ENCODE measurements at regions not wholly inside any gene's neighbourhood (a gene's known extent, or its start where the extent isn't known, plus 50 kb on each side); places are given as distances from the start of the nearest gene placed in this dataset.

DNA sequence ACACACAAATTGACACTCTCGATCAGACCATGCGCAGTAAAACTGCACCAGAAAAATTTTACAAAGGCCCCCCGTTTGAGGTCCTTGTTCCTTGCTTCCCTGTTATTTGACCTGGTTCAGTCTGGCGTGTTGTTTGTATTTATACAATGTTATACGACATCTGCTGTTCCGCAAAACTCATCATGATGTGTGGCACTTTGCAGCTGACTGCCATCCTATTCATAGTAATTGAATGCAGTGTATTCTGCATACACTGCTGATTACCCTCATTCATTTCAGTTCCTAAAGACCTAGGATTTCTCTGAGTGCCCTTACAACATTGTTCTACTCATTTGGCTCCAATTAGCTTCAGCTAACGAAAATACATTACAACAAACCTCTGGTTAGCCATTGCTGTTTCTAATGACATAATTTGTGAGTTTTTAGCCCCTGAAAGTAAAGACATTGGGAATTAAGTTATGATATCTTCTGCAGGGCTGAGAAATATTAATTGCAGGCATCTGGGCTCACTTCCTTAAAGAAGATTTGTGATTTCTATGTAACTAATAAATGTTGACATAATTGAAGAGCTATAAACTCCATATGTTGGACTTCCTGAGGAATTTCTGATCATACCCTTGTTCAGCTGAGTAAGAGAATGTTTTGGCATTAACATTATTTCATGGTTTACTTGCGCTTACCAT lies 75.7 kb downstream of the C3orf38 start:
- H3K27me3 ChIP-seq (ENCODE audit: control insufficient read depth, insufficient read depth, low read length), result no peaks in the 10 kb centered on the region
- intact Hi-C loops (cut with micrococcal nuclease), result no loop called here
- H4K5ac ChIP-seq (ENCODE audit: low read depth, low read length), result no peak overlapping the region
- H2AK9ac ChIP-seq (replicated peaks; ENCODE audit: low read depth, low read length, poor library complexity), result no peak overlapping the region
- no peak overlapping the region for H3K4me2 ChIP-seq (ENCODE audit: low read depth, low read length)
- H4K91ac ChIP-seq (ENCODE audit: insufficient read depth, low read depth, low read length), result no peak overlapping the region
- H3K23ac ChIP-seq (ENCODE audit: low read depth, low read length), result no peak overlapping the region
- H2AFZ ChIP-seq (replicated peaks; ENCODE audit: low read length, poor library complexity), result no peak overlapping the region
- no peak overlapping the region for H2BK20ac ChIP-seq (ENCODE audit: low read depth, low read length)
- H4K20me1 ChIP-seq (ENCODE audit: insufficient read depth, low read length), result no peaks in the 10 kb centered on the region
- dilution Hi-C loops (cut with HindIII; ENCODE audit: low sequenced_read_pairs, unreplicated experiment), result no loop called here
- no peak overlapping the region for H3K4me3 ChIP-seq (ENCODE audit: insufficient read depth, low read depth, low read length)
- no peaks in the 10 kb centered on the region for H3K36me3 ChIP-seq (ENCODE audit: control insufficient read depth, insufficient read depth, low read length)
- no peaks in the 10 kb centered on the region for H3K9me3 ChIP-seq (ENCODE audit: control insufficient read depth, insufficient read depth, low read length)
- ChIA-PET POLR2A (ENCODE audit: unreplicated experiment) (no interaction called here), CTCF (no interaction called here)
- no peak overlapping the region for H4K8ac ChIP-seq (ENCODE audit: low read depth in 2 of 2, low read length in 2 of 2)
- BruUV-seq (replicated peaks), result no TSS peak
- no peak overlapping the region for H3K14ac ChIP-seq (replicated peaks; ENCODE audit: low read depth, low read length)
- no peaks in the 10 kb centered on the region for H3K79me1 ChIP-seq (ENCODE audit: low read depth in 1 of 2, low read length in 2 of 2)
- H3K4ac ChIP-seq (ENCODE audit: low read depth, low read length), result no peak overlapping the region
- no peaks in the 10 kb centered on the region for H3K9me1 ChIP-seq (ENCODE audit: insufficient read depth, low read length)
- no peak overlapping the region for H2AK5ac ChIP-seq (ENCODE audit: low read depth, low read length)
- H3K4me1 ChIP-seq (ENCODE audit: control insufficient read depth, insufficient read depth, low read length), result no peaks in the 10 kb centered on the region
- no peak overlapping the region for H3K18ac ChIP-seq (ENCODE audit: low read depth, low read length)
- no peak overlapping the region for H2BK5ac ChIP-seq (ENCODE audit: low read depth, low read length, poor library complexity, severe bottlenecking)
- TF ChIP-seq, protein P1, sequence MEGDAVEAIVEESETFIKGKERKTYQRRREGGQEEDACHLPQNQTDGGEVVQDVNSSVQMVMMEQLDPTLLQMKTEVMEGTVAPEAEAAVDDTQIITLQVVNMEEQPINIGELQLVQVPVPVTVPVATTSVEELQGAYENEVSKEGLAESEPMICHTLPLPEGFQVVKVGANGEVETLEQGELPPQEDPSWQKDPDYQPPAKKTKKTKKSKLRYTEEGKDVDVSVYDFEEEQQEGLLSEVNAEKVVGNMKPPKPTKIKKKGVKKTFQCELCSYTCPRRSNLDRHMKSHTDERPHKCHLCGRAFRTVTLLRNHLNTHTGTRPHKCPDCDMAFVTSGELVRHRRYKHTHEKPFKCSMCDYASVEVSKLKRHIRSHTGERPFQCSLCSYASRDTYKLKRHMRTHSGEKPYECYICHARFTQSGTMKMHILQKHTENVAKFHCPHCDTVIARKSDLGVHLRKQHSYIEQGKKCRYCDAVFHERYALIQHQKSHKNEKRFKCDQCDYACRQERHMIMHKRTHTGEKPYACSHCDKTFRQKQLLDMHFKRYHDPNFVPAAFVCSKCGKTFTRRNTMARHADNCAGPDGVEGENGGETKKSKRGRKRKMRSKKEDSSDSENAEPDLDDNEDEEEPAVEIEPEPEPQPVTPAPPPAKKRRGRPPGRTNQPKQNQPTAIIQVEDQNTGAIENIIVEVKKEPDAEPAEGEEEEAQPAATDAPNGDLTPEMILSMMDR (conservative IDR thresholded peaks at IDR 0.05; ENCODE audit: low read depth, low read length), result no peak
- TF ChIP-seq CHD1 (IDR thresholded peaks at IDR 0.05; ENCODE audit: low read depth, low read length), result no peak
- TF ChIP-seq SMC3 (IDR thresholded peaks at IDR 0.05; ENCODE audit: low read depth, low read length), result no peak
- TF ChIP-seq RFX5 (IDR thresholded peaks at IDR 0.05; ENCODE audit: low read depth, low read length), result no peak
- no peak for TF ChIP-seq POLR2A (IDR thresholded peaks at IDR 0.05; ENCODE audit: low read depth, low read length)
- no peak for TF ChIP-seq BHLHE40 (IDR thresholded peaks at IDR 0.05; ENCODE audit: low read depth, low read length)
- TF ChIP-seq CEBPB (IDR thresholded peaks at IDR 0.05; ENCODE audit: low read depth, low read length), result no peak
- TF ChIP-seq RCOR1 (IDR thresholded peaks at IDR 0.05; ENCODE audit: insufficient replicate concordance, low read length), result no peak
- TF ChIP-seq, protein P2, sequence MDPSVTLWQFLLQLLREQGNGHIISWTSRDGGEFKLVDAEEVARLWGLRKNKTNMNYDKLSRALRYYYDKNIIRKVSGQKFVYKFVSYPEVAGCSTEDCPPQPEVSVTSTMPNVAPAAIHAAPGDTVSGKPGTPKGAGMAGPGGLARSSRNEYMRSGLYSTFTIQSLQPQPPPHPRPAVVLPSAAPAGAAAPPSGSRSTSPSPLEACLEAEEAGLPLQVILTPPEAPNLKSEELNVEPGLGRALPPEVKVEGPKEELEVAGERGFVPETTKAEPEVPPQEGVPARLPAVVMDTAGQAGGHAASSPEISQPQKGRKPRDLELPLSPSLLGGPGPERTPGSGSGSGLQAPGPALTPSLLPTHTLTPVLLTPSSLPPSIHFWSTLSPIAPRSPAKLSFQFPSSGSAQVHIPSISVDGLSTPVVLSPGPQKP (IDR thresholded peaks at IDR 0.05; ENCODE audit: borderline replicate concordance, low read depth, low read length), result no peak
- ATAC-seq (ENCODE audit: low read depth), result no peak
- in situ Hi-C loops (cut with MboI; ENCODE audit: low sequenced_read_pairs), result no loop called here
- WGBS, 2 experiments (ENCODE audit: extremely low coverage in 2 of 2, insufficient read length in 1 of 2), result 80% methylated on average over 2 of the region's 8 CpGs; no CpG with 5 or more reads in 1 of the 2 experiments
- H3K56ac ChIP-seq (ENCODE audit: extremely low read depth, insufficient read depth, low read length), result no peak overlapping the region
- H3K9ac ChIP-seq (ENCODE audit: low read depth, low read length), result no peak overlapping the region
- H2BK120ac ChIP-seq (ENCODE audit: low read depth, low read length), result no peak overlapping the region
- H2BK15ac ChIP-seq (ENCODE audit: low read depth, low read length), result no peak overlapping the region
- H3K27ac ChIP-seq (ENCODE audit: insufficient read depth, low read length), result no peak overlapping the region
- DNase-seq, result no peak

Measured in IMR-90 (cell line).